GM19468 (cell line): ENCODE measurements at regions not wholly inside any gene's neighbourhood (a gene's known extent, or its start where the extent isn't known, plus 50 kb on each side); places are given as distances from the start of the nearest gene placed in this dataset.
"Not testable (repeated sequence)": the region's sequence is repeated elsewhere in the genome, so short reads cannot be mapped to it uniquely, and the experiment has no call there.

Source experiments
- ATAC-seq: cut with Tn5 transposase; IDR thresholded peaks from one replicate; pipeline ENCODE4 v1.9.1; 2021; ENCODE audit warnings: mild to moderate bottlenecking, moderate library complexity, moderate number of reproducible peaks; ENCODE audit not compliant: unreplicated experiment; ENCODE audit errors: extremely low read depth

GRCh38 chr3:101913168-101913567 lies 63.9 kb downstream of the NFKBIZ start:
- no peak for ATAC-seq

GRCh38 chr3:101917761-101918160 lies 68.4 kb downstream of the NFKBIZ start:
- ATAC-seq, result not testable (repeated sequence)

- not testable (repeated sequence) for ATAC-seq
Measured at GRCh38 chr3:101922151-101922725, 72.9 kb downstream of the NFKBIZ start.

GRCh38 chr3:101924621-101925020 lies 75.3 kb downstream of the NFKBIZ start:
- not testable (repeated sequence) for ATAC-seq

- not testable (repeated sequence) for ATAC-seq
Measured at GRCh38 chr3:101925124-101925523, 75.8 kb downstream of the NFKBIZ start.

- ATAC-seq, result no peak
Measured at GRCh38 chr3:101925564-101925963, 76.2 kb downstream of the NFKBIZ start.

GRCh38 chr3:101926594-101927105 lies 77.3 kb downstream of the NFKBIZ start:
- no peak for ATAC-seq

- no peak for ATAC-seq
Measured at GRCh38 chr3:101928890-101929289, 79.6 kb downstream of the NFKBIZ start.

- ATAC-seq, result no peak
Measured at GRCh38 chr3:101931081-101931480, 81.8 kb downstream of the NFKBIZ start.

- ATAC-seq, result no peak
Measured at GRCh38 chr3:101932326-101933068, 83.2 kb downstream of the NFKBIZ start.

GRCh38 chr3:101936419-101937356 lies 87.4 kb downstream of the NFKBIZ start:
- peak; percentile 94 for ATAC-seq

GRCh38 chr3:101938262-101938847 lies 89.0 kb downstream of the NFKBIZ start:
- ATAC-seq, result peak; percentile 20

- ATAC-seq, result no peak
Measured at GRCh38 chr3:101939361-101940049, 90.2 kb downstream of the NFKBIZ start.

- no peak for ATAC-seq
Measured at GRCh38 chr3:101940521-101941317, 91.4 kb downstream of the NFKBIZ start.

GRCh38 chr3:101941318-101942040 lies 92.2 kb downstream of the NFKBIZ start:
- ATAC-seq, result no peak

- no peak for ATAC-seq
Measured at GRCh38 chr3:101942356-101942755, 93.0 kb downstream of the NFKBIZ start.

- ATAC-seq, result no peak
Measured at GRCh38 chr3:101943029-101943428, 93.7 kb downstream of the NFKBIZ start.

- ATAC-seq, result no peak
Measured at GRCh38 chr3:101944308-101944707, 95.0 kb downstream of the NFKBIZ start.
